ENCODE measurements at regions not wholly inside any gene's neighbourhood (a gene's known extent, or its start where the extent isn't known, plus 50 kb on each side); places are given as distances from the start of the nearest gene placed in this dataset.

- ATAC-seq, result no peak
Measured at GRCh38 chr4:41819621-41820020, 71.1 kb upstream of the PHOX2B start.

GRCh38 chr4:41815473-41815872, 66.9 kb upstream of the PHOX2B start:
- intact Hi-C loops (cut with DNase I), result no loop called here
- Histone ChIP-seq H3K9me3 (no peaks in the 10 kb centered on the region), H3K27ac (no peak overlapping the region), H3K36me3 (no peaks in the 10 kb centered on the region), H3K4me3 (no peak overlapping the region), H3K4me1 (no peaks in the 10 kb centered on the region), H3K27me3 (peaks cover 14% of the 10 kb centered on the region)
- ATAC-seq (no peak), DNase-seq (no peak)
- TF ChIP-seq CTCF (IDR thresholded peaks at IDR 0.05), result no peak

More at GRCh38 chr4:41819621-41820020, 71.1 kb upstream of the PHOX2B start:
- Histone ChIP-seq H3K27ac (no peak overlapping the region), H3K4me1 (no peaks in the 10 kb centered on the region), H3K36me3 (no peaks in the 10 kb centered on the region), H3K27me3 (peaks cover 15% of the 10 kb centered on the region), H3K4me3 (no peak overlapping the region), H3K9me3 (no peaks in the 10 kb centered on the region)
- intact Hi-C loops (cut with DNase I), result no loop called here
- DNase-seq, result no peak
- TF ChIP-seq CTCF (IDR thresholded peaks at IDR 0.05), result no peak

GRCh38 chr4:41814565-41814964, 66.0 kb upstream of the PHOX2B start:
- Histone ChIP-seq H3K4me3 (no peak overlapping the region), H3K4me1 (no peaks in the 10 kb centered on the region), H3K27ac (no peak overlapping the region), H3K27me3 (peaks cover 14% of the 10 kb centered on the region), H3K36me3 (no peaks in the 10 kb centered on the region), H3K9me3 (no peaks in the 10 kb centered on the region)
- no peak for DNase-seq
- intact Hi-C loops (cut with DNase I), result no loop called here
- TF ChIP-seq CTCF (IDR thresholded peaks at IDR 0.05), result peak; percentile 31
- ATAC-seq, result peak; percentile 38

GRCh38 chr4:41806807-41807206, 58.3 kb upstream of the PHOX2B start:
- no peak for DNase-seq
- H3K4me3 ChIP-seq, result no peak overlapping the region
- no peak overlapping the region for H3K27ac ChIP-seq
- no peaks in the 10 kb centered on the region for H3K36me3 ChIP-seq
- no peak for ATAC-seq
- no peaks in the 10 kb centered on the region for H3K27me3 ChIP-seq
- intact Hi-C loops (cut with DNase I), result no loop called here
- TF ChIP-seq CTCF (IDR thresholded peaks at IDR 0.05), result no peak
- no peaks in the 10 kb centered on the region for H3K9me3 ChIP-seq
- H3K4me1 ChIP-seq, result no peaks in the 10 kb centered on the region

- ATAC-seq (no peak), DNase-seq (no peak)
- no peaks in the 10 kb centered on the region for H3K4me1 ChIP-seq
- intact Hi-C loops (cut with DNase I), result no loop called here
- H3K27me3 ChIP-seq, result peaks cover 9% of the 10 kb centered on the region
- H3K36me3 ChIP-seq, result no peaks in the 10 kb centered on the region
- H3K9me3 ChIP-seq, result no peaks in the 10 kb centered on the region
- TF ChIP-seq CTCF (IDR thresholded peaks at IDR 0.05), result no peak
- no peak overlapping the region for H3K27ac ChIP-seq
- no peak overlapping the region for H3K4me3 ChIP-seq
Measured at GRCh38 chr4:41802590-41802989, 54.1 kb upstream of the PHOX2B start.

- H3K36me3 ChIP-seq, result no peaks in the 10 kb centered on the region
- no peak for ATAC-seq
- H3K27ac ChIP-seq, result no peak overlapping the region
- intact Hi-C loops (cut with DNase I), result no loop called here
- no peak overlapping the region for H3K4me3 ChIP-seq
- peaks cover 20% of the 10 kb centered on the region for H3K27me3 ChIP-seq
- DNase-seq, result no peak
- H3K9me3 ChIP-seq, result no peaks in the 10 kb centered on the region
- no peak for TF ChIP-seq CTCF (IDR thresholded peaks at IDR 0.05)
- H3K4me1 ChIP-seq, result no peaks in the 10 kb centered on the region
Measured at GRCh38 chr4:41799126-41799525, 50.6 kb upstream of the PHOX2B start.
